ENCODE measurements at regions not wholly inside any gene's neighbourhood (a gene's known extent, or its start where the extent isn't known, plus 50 kb on each side); places are given as distances from the start of the nearest gene placed in this dataset.

GRCh38 chr11:41527530-41527929, 68.1 kb upstream of the LRRC4C start:
- TF ChIP-seq POLR2A (IDR thresholded peaks at IDR 0.05; ENCODE audit: low read depth) (no peak), POLR2AphosphoS5 (IDR thresholded peaks at IDR 0.05) (no peak), CTCF (IDR thresholded peaks at IDR 0.05) (no peak)

All from esophagus muscularis mucosa (tissue), 3 donors.